Glomerular visceral epithelial cell (primary cell): ENCODE measurements at regions not wholly inside any gene's neighbourhood (a gene's known extent, or its start where the extent isn't known, plus 50 kb on each side); places are given as distances from the start of the nearest gene placed in this dataset.
"Not testable (repeated sequence)": the region's sequence is repeated elsewhere in the genome, so short reads cannot be mapped to it uniquely, and the experiment has no call there.

Source experiments
- DNase-seq: peaks from one replicate; pipeline ENCODE4 v3.0.0-alpha.2; 2016; ENCODE audit errors: extremely low spot score

DNA sequence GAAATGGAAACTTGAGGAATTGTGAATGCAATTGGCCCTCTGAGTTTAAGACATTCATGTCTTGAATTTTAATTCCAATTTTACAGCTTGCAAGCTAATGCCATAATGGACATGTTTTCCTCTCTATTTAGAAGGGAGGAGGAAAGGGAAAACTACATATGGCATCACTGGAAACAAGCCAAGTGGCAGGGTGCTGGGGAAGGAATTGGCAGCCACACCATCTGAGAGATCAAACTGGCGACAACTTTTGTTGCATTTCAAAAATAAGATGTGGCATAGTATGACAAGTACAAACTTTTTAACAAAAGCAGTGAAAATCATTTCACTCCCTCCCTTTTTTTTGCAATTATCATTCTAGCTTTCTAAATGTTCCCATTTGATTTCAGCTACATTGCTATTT is 615.6 kb downstream of the CENPC start:
- DNase-seq: no peak

DNA sequence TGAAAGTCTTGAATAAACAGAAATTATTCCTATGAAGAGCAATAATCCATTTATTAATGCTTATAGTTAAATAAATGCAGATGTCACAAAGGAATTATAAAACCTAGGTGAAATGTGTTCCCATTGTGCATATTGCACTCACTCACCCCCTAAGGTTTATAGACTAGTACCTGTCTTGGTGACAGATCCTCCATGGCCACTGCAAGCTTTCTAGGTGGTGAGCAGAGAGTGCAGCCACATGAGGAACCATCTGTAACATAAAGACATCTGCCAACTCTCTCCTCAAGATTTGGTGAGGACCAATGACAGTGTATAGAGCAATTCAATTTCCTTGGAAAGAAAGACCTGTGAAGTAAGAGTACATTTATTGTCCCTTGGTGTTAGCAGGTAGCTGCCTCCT is 616.4 kb downstream of the CENPC start:
- DNase-seq: not testable (repeated sequence)

DNA sequence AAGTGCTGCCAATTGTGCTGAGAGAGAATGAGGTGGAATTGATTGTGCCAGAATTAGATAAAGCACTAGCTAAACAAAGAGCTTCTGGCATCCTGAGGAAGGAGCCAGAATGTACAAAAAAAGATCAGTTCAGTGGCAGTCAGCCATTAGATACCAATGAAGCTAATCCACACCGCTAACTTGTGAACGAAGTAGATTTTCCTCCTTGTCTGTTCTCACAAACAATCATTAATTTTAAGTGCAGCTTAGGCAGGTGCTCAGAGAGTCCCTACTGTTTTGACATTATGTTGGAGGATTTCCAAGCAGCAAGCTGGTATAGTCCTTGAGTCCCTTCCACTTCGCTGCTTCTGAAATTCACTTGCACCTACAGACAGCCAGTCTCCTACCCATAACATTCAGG is 617.4 kb downstream of the CENPC start:
- no peak for DNase-seq

DNA sequence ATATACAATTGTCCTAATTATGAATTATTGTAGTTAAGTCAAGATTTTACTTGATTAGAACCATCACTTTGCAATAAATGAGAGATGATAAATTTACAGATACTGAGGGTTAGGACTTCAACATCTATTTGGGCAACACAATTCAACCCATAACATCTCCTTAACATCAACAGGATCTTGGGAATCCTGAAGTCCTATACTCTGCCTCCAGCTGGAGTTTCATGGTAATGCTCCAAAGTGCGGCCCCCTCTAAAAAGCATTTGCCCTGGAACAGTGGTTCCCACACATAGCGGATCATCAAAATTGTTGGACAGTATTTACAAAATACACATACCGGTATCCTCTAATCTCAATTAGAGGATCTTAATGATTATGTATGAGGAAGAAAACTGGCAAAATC is 618.6 kb downstream of the CENPC start:
- no peak for DNase-seq

DNA sequence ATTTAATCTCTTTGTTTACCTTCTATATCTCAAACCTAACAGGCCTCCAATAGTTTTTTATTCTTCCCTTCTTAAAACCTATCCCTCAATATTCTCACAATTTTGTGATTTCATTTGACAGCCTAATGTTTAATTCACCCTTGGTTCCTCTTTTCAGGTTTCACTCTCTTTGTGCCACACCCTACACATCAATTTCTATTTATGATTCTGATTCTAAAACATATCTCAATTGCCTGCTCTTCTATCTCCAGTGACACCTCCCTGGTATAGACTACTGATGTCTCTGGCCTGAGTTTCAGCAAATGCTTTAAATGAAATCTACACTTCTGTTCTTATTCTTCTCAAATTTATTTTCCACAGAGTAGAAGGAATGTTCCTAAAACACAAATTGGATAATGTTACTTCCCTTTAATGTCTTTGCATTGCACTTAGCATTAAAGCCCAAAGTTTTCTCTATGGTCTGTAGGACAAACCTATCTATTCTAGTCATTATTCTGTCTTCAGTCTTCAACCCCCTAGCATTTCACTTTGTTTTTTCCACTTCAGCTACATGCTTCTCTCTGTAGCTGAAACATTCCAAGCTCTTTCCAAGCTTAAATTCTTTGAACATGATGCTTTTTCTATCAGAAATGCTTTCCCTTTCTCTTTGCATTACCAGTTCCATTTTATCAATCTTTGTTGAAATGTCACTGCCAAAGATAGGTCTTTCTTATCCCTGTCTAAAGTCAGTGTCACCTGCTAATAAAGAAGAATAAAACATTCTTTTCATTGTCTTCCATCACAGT is 622.0 kb downstream of the CENPC start:
- DNase-seq: no peak

DNA sequence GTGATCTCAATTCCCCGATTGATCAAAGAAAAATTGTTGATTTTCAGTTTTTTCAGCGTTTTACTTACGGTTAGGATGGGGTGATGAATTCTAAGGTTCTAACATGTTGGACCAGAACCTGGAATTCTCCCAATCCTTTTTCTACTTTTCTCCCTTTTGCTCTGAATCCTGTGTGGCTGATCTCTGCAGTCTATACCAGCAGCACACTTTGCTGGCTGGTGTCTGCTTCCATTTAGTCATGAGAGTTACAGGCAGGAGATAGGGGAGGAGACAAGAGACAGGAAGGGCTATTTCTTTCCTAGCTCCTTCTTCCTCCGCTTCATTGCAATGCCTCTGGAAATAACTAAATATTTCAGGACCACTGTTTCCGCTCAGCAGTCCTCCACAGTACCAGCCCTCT is 623.9 kb downstream of the CENPC start:
- DNase-seq: no peak

DNA sequence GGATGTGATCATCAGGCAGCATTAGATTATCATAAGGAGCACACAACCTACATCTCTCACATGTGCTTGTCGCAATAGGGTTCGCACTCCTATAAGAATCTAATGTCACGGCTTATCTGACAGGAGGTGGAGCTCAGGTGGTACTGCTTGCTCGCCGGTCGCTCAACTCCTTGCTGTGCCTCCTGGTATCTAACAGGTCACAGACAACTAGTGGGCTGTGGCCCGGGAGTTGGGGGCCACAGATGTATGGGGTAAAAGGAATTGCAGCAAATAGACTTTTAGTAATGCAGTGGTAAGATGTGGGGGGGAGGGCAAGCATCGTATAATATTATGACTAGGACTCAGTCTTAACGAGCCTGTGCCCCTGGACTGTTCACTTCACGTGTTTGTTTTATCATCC is 624.8 kb downstream of the CENPC start:
- no peak for DNase-seq

DNA sequence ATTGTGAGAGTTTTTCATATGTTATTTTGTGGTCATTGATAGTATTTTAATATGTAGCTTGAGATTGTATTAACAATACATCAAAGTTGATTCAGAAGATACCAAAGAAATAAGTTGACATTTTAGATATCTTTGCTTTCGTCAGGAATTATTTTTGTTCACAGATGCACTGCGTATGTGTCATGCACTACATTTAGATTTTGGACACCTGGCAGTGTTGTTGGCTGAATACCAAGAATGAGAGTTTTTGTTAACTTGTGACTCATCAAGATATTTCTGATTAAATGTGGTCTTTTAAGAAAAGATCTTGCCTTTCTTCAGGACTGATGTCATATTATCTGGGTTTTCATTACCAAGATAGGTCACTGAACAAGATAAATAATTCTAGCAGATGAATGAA is 633.4 kb downstream of the CENPC start:
- peak; percentile 71 for DNase-seq

DNA sequence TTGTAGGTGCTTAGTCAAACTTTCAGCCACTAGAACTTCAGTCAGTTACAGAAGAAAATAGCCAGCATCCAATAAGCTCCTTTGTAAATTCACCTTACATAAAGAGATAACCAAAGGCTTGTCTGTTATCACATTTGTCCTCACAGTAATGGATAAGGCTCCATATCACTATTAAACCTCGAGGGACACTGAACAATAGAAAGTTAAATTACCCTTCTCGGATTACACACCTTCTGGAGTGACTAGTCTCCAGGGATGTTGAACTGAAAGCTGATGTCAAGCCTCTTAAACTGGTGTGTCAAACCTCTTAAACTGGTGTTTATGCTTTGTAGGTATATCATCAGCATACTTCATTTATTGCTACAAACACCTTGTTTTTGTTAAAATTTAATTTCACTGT is 639.0 kb downstream of the CENPC start:
- DNase-seq: no peak

DNA sequence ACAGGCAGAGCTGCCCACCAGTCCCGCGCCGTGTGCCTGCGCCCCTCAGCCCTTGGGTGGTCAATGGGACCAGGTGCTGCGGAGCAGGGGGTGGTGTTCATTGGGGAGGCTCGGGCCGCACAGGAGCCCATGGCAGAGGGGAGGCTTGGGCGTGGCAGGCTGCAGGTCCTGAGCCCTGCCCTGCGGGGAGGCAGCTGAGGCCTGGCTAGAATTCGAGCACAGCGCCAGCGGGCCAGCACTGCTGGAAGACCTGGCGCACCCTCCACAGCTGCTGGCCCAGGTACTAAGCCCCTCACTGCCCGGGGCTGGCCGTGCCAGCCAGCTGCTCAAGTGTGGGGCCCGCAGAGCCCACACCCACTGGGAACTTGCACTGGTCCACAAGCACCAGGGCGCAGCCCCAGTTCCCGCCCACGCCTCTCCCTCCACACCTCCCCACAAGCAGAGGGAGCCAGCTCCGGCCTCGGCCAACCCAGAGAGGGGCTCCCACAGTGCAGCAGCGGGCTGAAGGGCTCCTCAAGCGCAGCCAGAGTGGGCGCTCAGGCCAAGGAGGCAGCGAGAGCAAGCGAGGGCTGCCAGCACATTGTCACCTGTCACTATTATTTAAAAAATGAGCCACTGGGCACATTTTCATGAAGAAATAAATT is 645.8 kb downstream of the CENPC start:
- no peak for DNase-seq

DNA sequence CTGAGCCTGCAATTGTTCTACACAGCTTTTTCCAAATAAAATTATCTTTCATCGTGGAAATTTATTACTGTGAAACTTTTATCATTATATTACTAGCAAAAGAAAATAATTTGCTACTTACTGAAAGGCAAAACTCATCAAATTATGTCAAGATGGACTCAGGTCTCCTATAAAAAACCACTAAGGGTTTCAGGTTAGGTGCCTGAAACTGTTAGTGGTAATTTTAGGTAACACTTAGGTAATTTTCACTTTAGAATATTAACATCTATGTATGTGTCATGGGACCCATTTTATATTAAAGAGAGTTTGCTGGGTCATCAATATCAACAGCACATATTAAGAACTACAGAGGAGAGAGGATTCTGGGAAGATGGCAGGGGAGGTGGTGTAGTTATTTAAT is 651.5 kb downstream of the CENPC start:
- no peak for DNase-seq

DNA sequence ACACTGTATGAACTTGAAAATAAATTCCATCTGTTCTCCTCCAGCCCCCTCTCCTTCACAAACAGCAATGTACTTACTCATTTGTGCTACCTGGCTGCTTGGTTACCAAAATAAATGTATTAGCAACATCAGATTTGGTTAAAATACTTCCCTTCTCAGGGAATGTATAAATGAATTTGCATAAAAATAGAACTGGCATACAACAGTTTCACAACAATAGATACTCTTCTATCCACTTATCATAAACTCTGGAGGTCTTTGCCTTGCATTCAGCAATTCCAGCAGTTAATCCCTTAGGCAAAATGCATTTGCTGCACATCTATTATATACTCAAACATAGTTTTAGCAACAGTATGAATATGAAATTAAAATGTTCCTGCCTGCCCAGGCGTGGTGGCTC is 658.2 kb downstream of the CENPC start:
- DNase-seq: no peak

DNA sequence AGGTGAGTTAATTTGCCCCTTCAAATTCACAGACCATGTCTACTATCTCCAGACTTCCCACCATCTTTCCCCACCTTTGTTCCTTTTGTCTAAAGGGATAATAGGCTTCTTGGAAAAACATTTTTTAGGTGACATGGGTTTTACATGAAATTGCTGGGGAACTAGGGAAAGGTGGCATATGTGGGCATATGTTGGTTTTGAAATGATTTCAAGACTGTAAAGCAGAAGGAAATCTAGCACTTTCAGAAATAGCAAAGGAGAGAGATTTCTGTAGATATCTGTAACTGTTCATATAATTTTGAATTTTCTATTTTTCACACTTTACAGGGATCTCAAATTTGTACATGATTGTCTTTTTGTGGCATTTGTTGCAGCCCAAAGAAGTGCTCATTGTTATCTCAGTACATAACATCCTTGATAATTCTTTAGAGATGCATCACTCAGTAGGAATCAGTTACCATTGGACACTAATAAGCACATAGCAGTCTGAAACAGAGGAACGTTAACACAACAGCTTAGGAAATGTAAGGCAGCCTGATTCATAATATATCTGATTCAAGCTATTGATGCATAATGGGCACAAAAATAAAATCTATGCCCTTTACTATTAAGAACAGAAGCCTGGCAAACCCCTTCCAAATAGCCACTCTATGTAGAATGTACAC is 659.7 kb downstream of the CENPC start:
- DNase-seq: no peak

DNA sequence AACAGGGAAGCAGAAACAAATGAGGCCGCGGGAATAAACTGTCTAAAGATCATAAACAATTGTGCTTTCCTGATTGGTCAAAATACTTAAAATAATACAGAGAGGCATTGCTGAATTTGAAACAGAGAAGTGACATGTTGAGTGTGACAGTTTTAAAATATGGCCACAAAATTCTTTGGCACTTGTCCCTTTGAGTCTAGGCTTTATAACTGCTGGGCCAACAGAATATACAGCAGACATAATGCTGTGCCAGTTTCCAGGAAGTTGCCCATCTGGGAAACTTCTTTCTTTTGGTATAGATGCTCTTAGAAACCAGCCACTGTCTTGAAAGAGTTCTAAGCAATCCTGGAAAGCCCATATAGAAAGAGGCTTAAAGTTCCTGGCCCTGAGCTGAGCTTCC is 668.4 kb downstream of the CENPC start:
- DNase-seq: no peak

DNA sequence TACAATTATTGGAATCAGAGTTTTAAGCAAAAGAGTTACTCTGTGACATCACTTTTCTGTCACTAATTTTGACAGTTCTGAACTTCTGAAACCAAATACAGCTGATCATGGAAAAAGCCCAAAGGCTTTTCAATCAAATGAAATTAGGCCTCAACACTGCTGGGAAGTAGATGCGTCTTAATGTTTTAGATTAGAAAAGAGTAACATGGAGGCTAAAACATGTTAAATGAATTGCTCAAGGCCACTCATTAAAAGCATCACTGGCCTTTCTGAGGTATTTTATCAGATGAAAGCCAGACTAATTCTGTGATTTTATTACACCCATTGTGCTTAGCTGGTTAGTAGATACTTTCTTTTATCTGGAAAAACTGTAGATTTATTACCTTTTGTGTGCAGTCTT is 672.6 kb downstream of the CENPC start:
- DNase-seq: no peak

DNA sequence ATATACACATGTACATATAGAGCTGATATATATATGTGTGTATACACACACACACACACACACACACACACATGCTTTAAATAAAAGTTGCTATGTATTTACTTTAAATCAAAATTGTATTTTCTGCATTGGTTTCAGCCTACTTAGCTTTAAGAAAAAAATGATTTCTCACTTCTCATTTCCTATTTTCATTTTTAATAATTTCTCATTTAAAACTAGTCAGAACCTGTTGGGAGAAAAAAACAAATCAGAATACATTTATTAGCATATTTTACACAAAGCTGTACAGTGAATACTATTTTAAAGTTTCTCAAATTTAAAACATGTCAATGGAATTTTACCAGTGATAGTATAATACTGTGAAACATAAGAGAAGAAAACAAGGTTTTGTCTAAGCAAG is 681.8 kb downstream of the CENPC start:
- no peak for DNase-seq

DNA sequence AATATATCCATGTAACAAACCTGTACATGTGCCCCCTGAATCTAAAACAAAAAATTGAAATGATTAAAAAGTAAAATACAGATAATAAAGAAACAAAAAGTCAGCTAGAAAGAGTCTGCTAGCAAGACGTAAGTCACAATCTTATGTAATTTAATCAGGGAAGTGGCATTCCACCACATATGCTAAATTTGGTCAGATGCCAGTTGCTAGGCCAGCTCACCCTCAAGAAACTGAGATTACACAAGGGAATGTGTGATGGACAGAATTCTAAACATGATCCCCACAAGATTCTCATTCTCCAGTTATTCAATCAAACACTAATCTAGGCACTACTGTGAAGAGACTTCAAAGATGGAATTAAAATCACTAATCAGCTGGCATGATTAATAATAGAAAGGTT is 689.3 kb downstream of the CENPC start:
- DNase-seq: no peak

DNA sequence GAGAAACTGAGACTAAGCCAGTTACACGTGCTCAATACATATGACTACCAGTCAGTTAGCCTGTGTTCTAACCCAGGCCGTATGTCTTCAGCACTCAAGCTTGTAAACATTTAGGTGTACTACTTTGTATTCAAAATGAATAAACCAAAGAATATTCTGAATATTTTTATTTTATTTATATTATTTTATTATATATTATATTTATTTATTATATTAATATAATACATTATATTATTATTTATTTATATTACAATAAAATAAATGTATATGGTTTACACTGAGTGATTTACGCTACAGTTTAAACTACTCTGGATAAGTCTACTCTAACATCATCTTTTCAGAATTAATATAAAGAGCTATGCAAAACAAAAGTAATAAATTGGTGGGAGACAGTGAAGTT is 691.5 kb downstream of the CENPC start:
- DNase-seq: no peak

DNA sequence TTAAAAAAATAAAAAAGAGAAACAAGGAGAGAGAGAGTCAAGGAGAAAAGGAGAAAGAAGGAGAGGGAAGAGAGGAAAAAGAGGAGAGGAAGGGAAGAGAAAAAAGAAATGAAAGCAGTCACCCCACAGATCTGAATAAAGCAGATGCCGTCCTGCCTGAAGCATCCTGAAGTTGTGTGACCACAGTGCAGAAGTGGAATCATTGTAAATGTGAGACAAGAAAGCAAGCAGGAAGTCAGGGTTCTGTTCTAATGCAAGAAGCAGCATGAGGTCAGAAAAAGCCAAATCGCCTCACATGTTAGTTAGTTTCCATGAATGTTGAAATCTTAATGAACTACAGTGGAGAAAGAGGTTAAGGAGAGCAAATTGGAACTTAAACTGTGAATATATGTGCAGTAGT is 692.5 kb downstream of the CENPC start:
- DNase-seq: no peak

DNA sequence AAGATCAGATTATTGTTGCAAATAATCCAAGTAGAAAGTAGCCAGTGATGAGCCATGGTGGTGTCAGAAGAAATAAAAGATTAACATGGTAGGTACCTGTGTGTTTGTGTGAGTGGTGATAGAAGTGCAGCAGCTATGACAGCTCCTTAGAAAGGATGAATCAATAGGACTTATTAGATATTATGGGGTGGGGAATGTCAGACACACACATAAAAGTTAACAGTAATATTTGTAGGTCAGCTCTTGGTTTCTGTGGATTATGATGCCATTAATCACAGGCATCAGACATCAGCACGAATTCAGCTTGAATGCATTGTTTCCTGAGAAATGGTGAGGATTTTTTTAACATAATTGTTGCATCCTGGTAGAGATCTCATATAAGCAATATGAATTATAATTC is 695.7 kb downstream of the CENPC start:
- DNase-seq: no peak

DNA sequence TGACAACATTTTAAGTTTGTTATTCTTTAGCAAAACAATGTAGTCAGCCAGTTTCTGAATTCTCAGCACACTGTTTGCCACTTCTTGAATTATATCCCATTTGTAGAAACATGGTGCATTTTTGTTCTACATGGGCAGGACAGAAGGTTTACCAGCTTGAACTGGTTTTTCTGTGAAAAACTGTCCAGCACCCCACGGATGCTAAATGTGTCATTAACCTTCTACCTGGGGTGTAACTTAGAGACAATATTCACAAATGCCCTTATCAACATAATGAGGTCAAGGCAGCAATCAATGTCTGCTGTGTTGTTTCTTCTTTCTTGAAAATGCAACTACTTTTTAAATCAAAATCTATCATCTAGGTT is 702.6 kb downstream of the CENPC start:
- no peak for DNase-seq

DNA sequence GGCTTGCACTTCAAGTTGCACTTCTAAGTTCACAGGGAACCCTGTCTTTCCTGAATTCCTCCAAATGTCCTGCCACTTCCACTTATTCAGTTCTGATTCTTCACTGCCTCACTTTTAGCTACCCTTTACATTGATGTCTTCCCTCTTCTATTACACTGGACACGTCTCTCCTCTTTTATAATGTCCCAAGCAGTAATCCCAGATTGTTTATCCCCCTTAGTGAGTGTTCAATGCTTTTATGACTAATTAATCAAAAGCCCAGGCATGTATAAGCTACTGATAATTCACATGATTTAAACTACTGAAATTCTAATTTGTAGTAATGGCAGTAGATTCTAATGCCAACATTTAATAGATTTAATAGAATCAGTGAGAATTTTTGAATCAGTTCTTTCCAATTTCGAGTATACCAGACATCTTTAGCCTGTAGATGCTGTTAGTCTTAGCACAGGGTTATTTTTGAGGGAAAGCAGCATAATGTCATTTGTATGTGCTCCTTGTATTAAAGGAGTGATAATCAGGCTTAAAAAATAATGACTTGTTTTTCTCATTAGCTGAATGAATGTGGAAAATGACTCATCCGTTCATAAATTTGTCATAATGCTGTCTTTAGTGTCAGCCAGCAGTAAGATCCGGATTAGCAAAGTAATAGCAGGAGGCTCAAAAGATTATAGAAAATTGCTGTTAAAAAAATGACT is 703.1 kb downstream of the CENPC start:
- no peak for DNase-seq

DNA sequence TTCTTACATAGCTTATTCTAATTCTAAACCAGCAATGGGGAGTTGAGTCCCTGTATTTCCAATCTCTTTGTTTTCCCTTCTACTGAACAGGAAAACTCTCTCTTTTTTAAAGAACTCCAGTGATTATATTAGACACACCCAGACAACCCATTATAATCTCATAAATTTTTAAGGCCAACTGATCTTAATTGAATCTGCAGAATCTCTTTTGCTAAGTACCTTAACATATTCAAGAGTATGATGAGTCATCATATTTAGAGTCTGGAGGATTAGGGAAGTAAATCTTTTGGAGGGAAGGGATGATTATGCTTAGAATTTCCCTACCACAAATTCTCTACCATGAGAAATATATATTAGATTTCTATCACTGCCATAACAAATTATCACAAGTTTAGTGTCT is 705.1 kb downstream of the CENPC start:
- no peak for DNase-seq
